HCT116 (cell line): ENCODE measurements at regions not wholly inside any gene's neighbourhood (a gene's known extent, or its start where the extent isn't known, plus 50 kb on each side); places are given as distances from the start of the nearest gene placed in this dataset.

Source experiments
- ATAC-seq: fragments of 200-7000 bp; cut with Tn5 transposase; 2 replicates; pipeline ENCODE4 v1.9.1; 2020; ENCODE audit warnings: mild to moderate bottlenecking, moderate library complexity
- BruUV-seq: library from RNA; stranded (reverse); fragments of 400-500 nt; replicated peaks from 2 replicates; lab custom pipeline; 2021; lab: Mats Ljungman, UMichigan
- CTCF ChIA-PET: fragments of 300-600 bp; sonication (Branson Sonifier 250); formaldehyde crosslinking; loops from one replicate; lab custom pipeline; 2021; ENCODE audit warnings: antibody characterized with exemption; lab: Charles Lee
- POLR2A ChIA-PET: fragments of 300-600, 350-600 bp; sonication (Branson Sonifier 250); formaldehyde crosslinking; loops from one replicate; lab custom pipeline; 2021; ENCODE audit warnings: antibody characterized with exemption; lab: Charles Lee
- RAD21 ChIA-PET, 2 experiments: fragments of 300-600 bp; sonication (Branson Sonifier 250); formaldehyde crosslinking; loops; one replicate each; lab custom pipeline; 2023; ENCODE audit warnings: low total read pairs in 2 of 2; ENCODE audit not compliant: uncharacterized antibody in 2 of 2, unreplicated experiment in 2 of 2, low non-redundant PET in 1 of 2; lab: Charles Lee
- DNase-seq: peaks from one replicate; pipeline ENCODE4 v3.0.0-alpha.2; 2010; ENCODE audit warnings: low read depth, low spot score
- H2AFZ ChIP-seq: fragments of 200-600 bp; shearing (Covaris generic), sonication (generic); 2 replicates; pipeline ENCODE4 v1.6.1; 2017; ENCODE audit warnings: low read depth, mixed run types, mixed read lengths, antibody characterized with exemption, low read length; ENCODE audit not compliant: poor library complexity, severe bottlenecking
- H3K27ac ChIP-seq: 2 replicates; pipeline ENCODE4 v1.5.1; 2012; ENCODE audit warnings: low read depth, low read length
- H3K27me3 ChIP-seq: fragments of 200-600 bp; sonication (generic); 2 replicates; pipeline ENCODE4 v1.6.1; 2016; ENCODE audit warnings: mixed run types, low read length, mixed read lengths; ENCODE audit not compliant: insufficient read depth
- H3K36me3 ChIP-seq, 2 experiments: fragments of 200-500 bp in 1 of 2; fragments of 200-600 bp in 1 of 2; sonication (Bioruptor generic) in 1 of 2; sonication (generic) in 1 of 2; 2 replicates each; pipeline versions ENCODE4 v1.5.1 to v1.6.1; 2014 to 2016; ENCODE audit warnings: low read length in 2 of 2, inconsistent platforms in 1 of 2, mixed read lengths in 1 of 2, mixed run types in 1 of 2; ENCODE audit not compliant: insufficient read depth in 2 of 2, control insufficient read depth in 1 of 2
- H3K4me1 ChIP-seq, 2 experiments: fragments of 200-600 bp in 1 of 2; sonication (generic) in 1 of 2; 2 replicates each; pipeline versions ENCODE4 v1.5.1 to v1.6.1; 2012 to 2017; ENCODE audit warnings: low read length in 2 of 2, inconsistent platforms in 1 of 2, mild to moderate bottlenecking in 1 of 2, mixed read lengths in 1 of 2, mixed run types in 1 of 2, moderate library complexity in 1 of 2; ENCODE audit not compliant: insufficient read depth in 2 of 2, control insufficient read depth in 1 of 2
- H3K4me2 ChIP-seq: fragments of 200-600 bp; sonication (generic); 2 replicates; pipeline ENCODE4 v1.6.1; 2017; ENCODE audit warnings: mixed run types, low read length, mixed read lengths
- H3K4me3 ChIP-seq, 2 experiments: fragments of 200-600 bp in 1 of 2; sonication (generic) in 1 of 2; replicated peaks in 1 of 2; 2 replicates each; pipeline ENCODE4 v1.5.1; 2011 to 2016; ENCODE audit warnings: low read length in 2 of 2, control low read depth in 1 of 2, low read depth in 1 of 2, mild to moderate bottlenecking in 1 of 2, mixed read lengths in 1 of 2, mixed run types in 1 of 2
- H3K79me2 ChIP-seq: fragments of 200-600 bp; sonication (generic); 2 replicates; pipeline ENCODE4 v1.6.1; 2017; ENCODE audit warnings: mild to moderate bottlenecking, mixed run types, low read length, moderate library complexity, mixed read lengths; ENCODE audit not compliant: insufficient read depth
- H3K9ac ChIP-seq: fragments of 200-600 bp; sonication (generic); 2 replicates; pipeline ENCODE4 v1.6.1; 2016; ENCODE audit warnings: low read length, mixed read lengths
- H3K9me2 ChIP-seq: fragments of 200-600 bp; sonication (generic), shearing (Covaris generic); 2 replicates; pipeline ENCODE4 v1.6.1; 2017; ENCODE audit warnings: mixed run types, mild to moderate bottlenecking, moderate library complexity; ENCODE audit not compliant: insufficient read depth
- H3K9me3 ChIP-seq, 2 experiments: fragments of 200-500 bp in 1 of 2; fragments of 200-600 bp in 1 of 2; sonication (Bioruptor generic) in 1 of 2; sonication (generic) in 1 of 2; 2 replicates each; pipeline ENCODE4 v1.6.1; 2014 to 2017; ENCODE audit warnings: low read length in 2 of 2, mixed read lengths in 2 of 2, inconsistent platforms in 1 of 2, low read depth in 1 of 2, mild to moderate bottlenecking in 1 of 2, mixed run types in 1 of 2, moderate library complexity in 1 of 2; ENCODE audit not compliant: control insufficient read depth in 1 of 2, insufficient read depth in 1 of 2
- H4K20me1 ChIP-seq: fragments of 200-600 bp; sonication (generic), shearing (Covaris generic); 2 replicates; pipeline ENCODE4 v1.6.1; 2017; ENCODE audit warnings: mixed run types, mild to moderate bottlenecking, moderate library complexity; ENCODE audit not compliant: insufficient read depth
- ATF3 ChIP-seq: IDR thresholded peaks from 2 replicates; pipeline ENCODE4 v1.6.1; 2012
- CBX3 ChIP-seq: IDR thresholded peaks from 2 replicates; pipeline ENCODE4 v1.6.1; 2012; ENCODE audit warnings: low read depth
- CEBPB ChIP-seq: IDR thresholded peaks from 2 replicates; pipeline ENCODE4 v1.6.1; 2012; ENCODE audit warnings: low read depth
- CTCF ChIP-seq, 3 experiments: fragments of 200-600 bp in 1 of 3; sonication (generic) in 1 of 3; IDR thresholded peaks in 2 of 3; conservative IDR thresholded peaks in 1 of 3; 2 replicates each; pipeline ENCODE4 v1.5.1; 2012 to 2017; ENCODE audit warnings: low read depth in 2 of 3, low read length in 2 of 3, antibody characterized with exemption in 1 of 3, borderline replicate concordance in 1 of 3, control low read depth in 1 of 3, mild to moderate bottlenecking in 1 of 3, mixed read lengths in 1 of 3, mixed run types in 1 of 3, moderate library complexity in 1 of 3; ENCODE audit not compliant: insufficient read depth in 1 of 3
- EGR1 ChIP-seq: IDR thresholded peaks from 2 replicates; pipeline ENCODE4 v1.6.1; 2012; ENCODE audit warnings: low read depth
- ELF1 ChIP-seq: IDR thresholded peaks from 2 replicates; pipeline ENCODE4 v1.6.1; 2012; ENCODE audit warnings: low read depth, borderline replicate concordance
- EZH2phosphoT487 ChIP-seq: fragments of 200-600 bp; IDR thresholded peaks from 2 replicates; pipeline ENCODE4 v1.6.1; 2018; ENCODE audit warnings: antibody characterized with exemption, borderline replicate concordance
- JUND ChIP-seq: IDR thresholded peaks from 2 replicates; pipeline ENCODE4 v1.6.1; 2012
- REST ChIP-seq: IDR thresholded peaks from 2 replicates; pipeline ENCODE4 v1.6.1; 2012; ENCODE audit warnings: low read depth
- SRF ChIP-seq: IDR thresholded peaks from 2 replicates; pipeline ENCODE4 v1.6.1; 2012; ENCODE audit warnings: low read depth
- TCF7L2 ChIP-seq: IDR thresholded peaks from 2 replicates; pipeline ENCODE4 v1.7.0; 2011; ENCODE audit warnings: borderline replicate concordance, inconsistent platforms; ENCODE audit not compliant: insufficient read depth, insufficient read length; ENCODE audit errors: extremely low read depth
- YY1 ChIP-seq: IDR thresholded peaks from 2 replicates; pipeline ENCODE4 v1.6.1; 2011; ENCODE audit warnings: low read length, low read depth, moderate library complexity, mild to moderate bottlenecking; ENCODE audit not compliant: insufficient replicate concordance; ENCODE audit errors: extremely low read depth
- ZFX ChIP-seq: fragments of 450-650 bp; IDR thresholded peaks from 2 replicates; pipeline ENCODE4 v1.6.1; 2017
- ZNF274 ChIP-seq: fragments of 200-500 bp; sonication (Bioruptor generic); IDR thresholded peaks from 2 replicates; pipeline ENCODE4 v1.6.1; 2014; ENCODE audit warnings: mild to moderate bottlenecking, low read depth, low read length, inconsistent platforms
- intact Hi-C: fragments of 100-400 bp; cut with micrococcal nuclease; formaldehyde crosslinking; loops from 2 replicates; pipeline ENCODE4 v1.10.0; 2022

- TF ChIP-seq ATF3 = no peak
- no peak for TF ChIP-seq EGR1
- TF ChIP-seq CTCF (IDR thresholded peaks at IDR 0.05 in 2 of 3, conservative IDR thresholded peaks at IDR 0.05 in 1 of 3; ENCODE audit: borderline replicate concordance in 1 of 3, insufficient read depth in 1 of 3, low read depth in 2 of 3, low read length in 2 of 3) = no peak
- TF ChIP-seq REST = no peak
- no peak for TF ChIP-seq EZH2phosphoT487
- no peak for TF ChIP-seq ZNF274
- no peak for TF ChIP-seq CBX3
- no peak for TF ChIP-seq SRF
- TF ChIP-seq ZFX = no peak
- no peak for TF ChIP-seq YY1
- no peak for TF ChIP-seq TCF7L2
- TF ChIP-seq CEBPB = no peak
- TF ChIP-seq ELF1 = no peak
- TF ChIP-seq JUND = no peak
- no TSS peak for BruUV-seq
These were observed 60.1 kb upstream of the ACTR3 start for GRCh38 chr2:113829761-113830160.

More at GRCh38 chr2:113829761-113830160, 60.1 kb upstream of the ACTR3 start:
- H3K79me2 ChIP-seq = no peaks in the 10 kb centered on the region
- no peak overlapping the region for H3K4me2 ChIP-seq
- POLR2A ChIA-PET = no interaction called here
- ATAC-seq = no peak
- intact Hi-C loops = no loop called here
- no peaks in the 10 kb centered on the region for H3K36me3 ChIP-seq
- RAD21 ChIA-PET = no interaction called here
- CTCF ChIA-PET = no interaction called here
- no peak overlapping the region for H3K27ac ChIP-seq
- H3K9ac ChIP-seq = no peak overlapping the region
- H3K4me1 ChIP-seq = peaks cover 0 to 3% of the 10 kb centered on the region in 2 experiments; a peak in 1 of 4 replicates
- no peaks in the 10 kb centered on the region for H3K9me2 ChIP-seq
- no peak for DNase-seq
- H3K4me3 ChIP-seq = no peak overlapping the region
- H3K27me3 ChIP-seq = no peaks in the 10 kb centered on the region
- no peaks in the 10 kb centered on the region for H4K20me1 ChIP-seq
- H3K9me3 ChIP-seq = no peaks in the 10 kb centered on the region
- H2AFZ ChIP-seq = no peak overlapping the region
